ENCODE measurements at regions not wholly inside any gene's neighbourhood (a gene's known extent, or its start where the extent isn't known, plus 50 kb on each side); places are given as distances from the start of the nearest gene placed in this dataset. TPM values are rescaled to one million over a fixed set of nuclear protein-coding genes. Genes with fewer than 3 reads are reported as not detected.
"Not testable (repeated sequence)": the region's sequence is repeated elsewhere in the genome, so short reads cannot be mapped to it uniquely, and the experiment has no call there.

GRCh38 chr4:174400603-174401302, 117.0 kb downstream of the CEP44 start:
- not testable (repeated sequence) for DNase-seq (ENCODE audit: low read depth)

GRCh38 chr4:174398728-174399127, 115.0 kb downstream of the CEP44 start:
- peak; percentile 43 for DNase-seq (ENCODE audit: low read depth)

- no peak for DNase-seq (ENCODE audit: low read depth)
Observed at GRCh38 chr4:174397366-174398155, 113.8 kb downstream of the CEP44 start.

GRCh38 chr4:174396599-174397110, 112.9 kb downstream of the CEP44 start:
- DNase-seq (ENCODE audit: low read depth): no peak

GRCh38 chr4:174394915-174395314, 111.2 kb downstream of the CEP44 start:
- peak; percentile 36 for DNase-seq (ENCODE audit: low read depth)

- no peak for DNase-seq (ENCODE audit: low read depth)
Observed at GRCh38 chr4:174389439-174389838, 105.7 kb downstream of the CEP44 start.

- no peak for DNase-seq (ENCODE audit: low read depth)
Observed at GRCh38 chr4:174388461-174389145, 104.9 kb downstream of the CEP44 start.

GRCh38 chr4:174387721-174388120, 104.0 kb downstream of the CEP44 start:
- DNase-seq (ENCODE audit: low read depth): no peak

GRCh38 chr4:174387143-174387542, 103.4 kb downstream of the CEP44 start:
- DNase-seq (ENCODE audit: low read depth): no peak

- no peak for DNase-seq (ENCODE audit: low read depth)
Observed at GRCh38 chr4:174383783-174384182, 100.1 kb downstream of the CEP44 start.

- DNase-seq (ENCODE audit: low read depth): not testable (repeated sequence)
Observed at GRCh38 chr4:174382938-174383605, 99.4 kb downstream of the CEP44 start.

Small RNA genes lying in the stretch of these regions (microRNA-seq; reads per million reads assigned to microRNA genes)
- not detected for gene MIR4276
